ENCODE measurements at regions not wholly inside any gene's neighbourhood (a gene's known extent, or its start where the extent isn't known, plus 50 kb on each side); places are given as distances from the start of the nearest gene placed in this dataset.

- ChIA-PET POLR2A (no interaction called here), CTCF (no interaction called here)
- TF ChIP-seq FOXM1 (IDR thresholded peaks at IDR 0.05; ENCODE audit: borderline replicate concordance) (no peak), HDGF (IDR thresholded peaks at IDR 0.05; ENCODE audit: borderline replicate concordance) (no peak), TARDBP (IDR thresholded peaks at IDR 0.05) (no peak), SUZ12 (IDR thresholded peaks at IDR 0.05) (no peak), ARNT (IDR thresholded peaks at IDR 0.05) (no peak), NFRKB (IDR thresholded peaks at IDR 0.05) (no peak), ZNF384 (IDR thresholded peaks at IDR 0.05) (no peak), FOXK2 (IDR thresholded peaks at IDR 0.05) (no peak), FOXA1 (IDR thresholded peaks at IDR 0.05) (no peak), SP1 (IDR thresholded peaks at IDR 0.05) (no peak), CTBP1 (IDR thresholded peaks at IDR 0.05; ENCODE audit: borderline replicate concordance) (no peak), BHLHE40 (IDR thresholded peaks at IDR 0.05; ENCODE audit: borderline replicate concordance) (no peak), LEF1 (IDR thresholded peaks at IDR 0.05; ENCODE audit: borderline replicate concordance) (no peak), ELF4 (IDR thresholded peaks at IDR 0.05) (no peak), L3MBTL2 (conservative IDR thresholded peaks at IDR 0.05) (no peak)
- TF ChIP-seq, protein P1, sequence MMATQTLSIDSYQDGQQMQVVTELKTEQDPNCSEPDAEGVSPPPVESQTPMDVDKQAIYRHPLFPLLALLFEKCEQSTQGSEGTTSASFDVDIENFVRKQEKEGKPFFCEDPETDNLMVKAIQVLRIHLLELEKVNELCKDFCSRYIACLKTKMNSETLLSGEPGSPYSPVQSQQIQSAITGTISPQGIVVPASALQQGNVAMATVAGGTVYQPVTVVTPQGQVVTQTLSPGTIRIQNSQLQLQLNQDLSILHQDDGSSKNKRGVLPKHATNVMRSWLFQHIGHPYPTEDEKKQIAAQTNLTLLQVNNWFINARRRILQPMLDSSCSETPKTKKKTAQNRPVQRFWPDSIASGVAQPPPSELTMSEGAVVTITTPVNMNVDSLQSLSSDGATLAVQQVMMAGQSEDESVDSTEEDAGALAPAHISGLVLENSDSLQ (IDR thresholded peaks at IDR 0.05), result no peak
- no peak for DNase-seq (ENCODE audit: extremely low spot score)
Measured at GRCh38 chr18:41659438-41660130, 295.4 kb upstream of the PIK3C3 start.

GRCh38 chr18:41657189-41657588 lies 297.8 kb upstream of the PIK3C3 start:
- POLR2A ChIA-PET, result no interaction called here
- no peak for DNase-seq (ENCODE audit: extremely low spot score)

DNA sequence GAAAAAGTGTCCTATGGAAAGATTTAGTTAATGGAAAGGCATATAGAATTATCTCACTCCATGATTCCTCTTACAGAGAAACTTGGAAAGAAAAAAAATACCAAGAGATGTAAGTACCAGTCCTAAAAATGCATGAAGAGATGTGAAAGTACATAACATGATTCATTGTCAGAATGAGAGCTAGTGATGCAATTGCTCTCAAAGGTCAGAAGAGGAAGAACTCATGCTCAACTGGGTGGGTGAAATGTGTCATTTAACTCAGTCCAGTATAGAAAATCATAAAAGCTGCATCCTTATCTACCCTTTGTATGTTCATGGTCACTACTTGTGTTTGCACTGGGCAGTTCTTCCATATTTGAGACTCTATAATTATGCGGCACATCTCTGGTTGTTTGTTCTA lies 300.0 kb upstream of the PIK3C3 start:
- no peak for DNase-seq (ENCODE audit: extremely low spot score)
- ChIA-PET POLR2A (no interaction called here), CTCF (no interaction called here)
- TF ChIP-seq ARNT (IDR thresholded peaks at IDR 0.05), result no peak

More at GRCh38 chr18:41657189-41657588, 297.8 kb upstream of the PIK3C3 start:
- TF ChIP-seq BHLHE40 (IDR thresholded peaks at IDR 0.05; ENCODE audit: borderline replicate concordance) (no peak), LEF1 (IDR thresholded peaks at IDR 0.05; ENCODE audit: borderline replicate concordance) (no peak)
- CTCF ChIA-PET, result no interaction called here

DNA sequence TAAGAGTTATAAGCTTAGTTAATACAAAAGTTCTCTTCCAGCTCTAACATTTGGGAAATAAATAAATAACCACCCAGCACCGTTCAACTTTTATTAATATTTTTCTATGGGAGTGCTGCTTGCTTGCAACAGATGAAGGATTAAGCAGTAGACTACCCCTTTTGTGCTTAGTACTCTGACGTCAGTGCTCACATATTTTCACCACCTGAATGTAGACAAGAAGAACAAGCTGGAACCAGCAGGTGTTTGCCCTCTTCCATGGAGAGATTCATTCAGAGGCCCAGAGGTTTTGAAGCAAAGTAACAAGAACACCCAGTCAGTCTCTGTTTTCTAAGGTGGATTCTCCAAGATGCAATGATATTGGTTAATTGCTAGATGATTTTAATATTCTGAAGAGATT lies 307.1 kb upstream of the PIK3C3 start:
- POLR2A ChIA-PET, result no interaction called here
- TF ChIP-seq FOXK2 (IDR thresholded peaks at IDR 0.05) (no peak), SP1 (IDR thresholded peaks at IDR 0.05) (no peak), ARNT (IDR thresholded peaks at IDR 0.05) (no peak), L3MBTL2 (conservative IDR thresholded peaks at IDR 0.05) (no peak), SUZ12 (IDR thresholded peaks at IDR 0.05) (no peak)
- DNase-seq (ENCODE audit: extremely low spot score), result no peak
- CTCF ChIA-PET, result interaction anchor here (0.7 kb wide), 1 partner anchor 290 kb away, joined by 3 read pairs; no protein-coding TSS in a partner anchor

DNA sequence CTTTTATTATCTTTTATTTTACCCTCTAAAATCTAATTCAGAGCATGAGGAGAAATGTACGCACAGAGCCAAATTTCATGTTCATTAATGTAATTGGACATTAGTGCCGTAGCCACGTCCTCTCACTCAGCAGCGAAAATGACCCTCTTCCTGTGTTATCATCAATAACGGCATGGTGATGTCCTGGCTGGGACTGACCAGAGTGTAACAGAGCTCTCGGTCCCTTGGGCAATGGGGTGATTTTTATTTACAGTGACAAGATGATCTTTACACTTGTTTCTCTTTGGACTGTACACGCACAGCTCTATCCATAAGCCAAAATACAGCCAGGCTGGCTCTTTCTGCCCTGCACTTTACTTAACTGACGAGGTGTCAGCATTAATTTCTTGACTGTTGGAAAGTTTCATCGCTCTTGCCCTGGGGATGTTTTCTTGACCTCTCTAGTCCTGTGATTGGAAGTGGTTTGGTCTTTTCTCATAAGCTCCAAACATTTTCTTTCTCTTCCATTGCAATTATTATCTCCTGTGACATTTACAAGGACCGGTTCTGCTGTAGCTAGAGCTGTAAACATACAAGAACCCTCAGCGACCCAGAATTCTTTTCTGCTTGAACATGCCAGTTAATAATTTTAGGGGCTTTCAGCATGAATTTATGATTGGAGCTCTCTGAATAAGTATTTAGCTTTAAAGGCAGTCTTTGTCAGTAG lies 308.0 kb upstream of the PIK3C3 start:
- CTCF ChIA-PET, result no interaction called here
- TF ChIP-seq ELF4 (IDR thresholded peaks at IDR 0.05) (no peak), FOXM1 (IDR thresholded peaks at IDR 0.05; ENCODE audit: borderline replicate concordance) (no peak), ZNF384 (IDR thresholded peaks at IDR 0.05) (no peak), L3MBTL2 (conservative IDR thresholded peaks at IDR 0.05) (no peak), ARNT (IDR thresholded peaks at IDR 0.05) (no peak), HDGF (IDR thresholded peaks at IDR 0.05; ENCODE audit: borderline replicate concordance) (no peak), CTBP1 (IDR thresholded peaks at IDR 0.05; ENCODE audit: borderline replicate concordance) (no peak), TARDBP (IDR thresholded peaks at IDR 0.05) (no peak), SUZ12 (IDR thresholded peaks at IDR 0.05) (no peak), FOXK2 (IDR thresholded peaks at IDR 0.05) (no peak), BHLHE40 (IDR thresholded peaks at IDR 0.05; ENCODE audit: borderline replicate concordance) (no peak), NFRKB (IDR thresholded peaks at IDR 0.05) (no peak), LEF1 (IDR thresholded peaks at IDR 0.05; ENCODE audit: borderline replicate concordance) (no peak), FOXA1 (IDR thresholded peaks at IDR 0.05) (no peak), SP1 (IDR thresholded peaks at IDR 0.05) (no peak)
- TF ChIP-seq, protein P1 (IDR thresholded peaks at IDR 0.05), result no peak
- POLR2A ChIA-PET, result no interaction called here
- DNase-seq (ENCODE audit: extremely low spot score), result no peak

DNA sequence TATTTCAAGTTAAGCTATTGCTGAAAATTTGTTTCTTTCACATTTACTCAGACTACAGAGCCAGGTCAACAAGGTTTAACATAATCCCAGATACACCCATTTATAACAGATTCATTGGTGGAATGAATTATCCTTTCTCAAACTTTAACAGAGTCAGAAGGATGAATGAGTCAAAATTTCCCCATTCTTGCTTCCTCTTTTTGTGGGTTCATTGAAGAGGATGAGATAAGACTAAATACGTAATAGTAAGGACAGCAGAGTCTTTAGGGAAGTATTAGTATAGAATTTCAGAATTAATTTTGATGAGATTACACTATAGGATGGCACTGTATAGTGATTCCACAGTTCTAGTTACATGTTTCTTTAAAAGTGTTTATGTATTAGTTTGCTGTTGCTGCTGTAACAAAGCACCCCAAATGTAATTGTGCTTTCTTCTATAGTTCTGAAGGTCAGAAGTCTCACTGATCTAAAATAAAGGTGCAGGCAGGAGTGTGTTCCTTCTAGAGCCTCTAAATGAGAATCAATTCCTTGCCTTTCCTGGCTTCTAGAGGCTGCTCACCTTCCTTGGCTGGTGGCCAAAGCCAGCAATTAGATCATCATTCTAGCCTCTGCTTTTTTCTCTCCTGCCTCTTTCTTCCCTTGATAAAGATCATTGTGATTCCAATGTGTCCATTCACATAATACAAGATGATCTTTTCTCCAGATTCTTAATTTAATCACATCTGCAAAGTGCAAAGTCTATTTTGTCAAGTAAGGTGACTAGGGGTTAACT lies 309.3 kb upstream of the PIK3C3 start:
- DNase-seq (ENCODE audit: extremely low spot score), result no peak
- CTCF ChIA-PET, result no interaction called here
- POLR2A ChIA-PET, result no interaction called here
- no peak for TF ChIP-seq BHLHE40 (IDR thresholded peaks at IDR 0.05; ENCODE audit: borderline replicate concordance)
- no peak for TF ChIP-seq ARNT (IDR thresholded peaks at IDR 0.05)
- TF ChIP-seq SUZ12 (IDR thresholded peaks at IDR 0.05), result no peak

DNA sequence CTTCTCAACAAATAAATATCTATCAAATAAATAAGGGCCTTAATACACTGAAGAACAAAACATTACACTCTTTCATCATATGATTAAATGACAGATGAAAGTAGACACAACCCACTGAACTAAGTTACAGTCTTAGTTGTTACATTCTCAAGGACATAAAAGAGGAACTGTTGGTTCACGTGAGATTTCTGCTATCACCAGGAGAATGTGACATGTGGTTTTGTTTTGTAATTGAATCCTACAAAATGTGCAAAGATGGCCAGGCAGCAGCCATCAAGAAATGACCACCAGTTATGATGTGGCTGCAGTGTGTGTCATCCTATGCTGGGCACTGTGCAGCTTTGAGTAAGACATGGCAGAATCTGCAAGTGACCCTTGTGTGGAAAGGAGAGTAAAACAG lies 310.6 kb upstream of the PIK3C3 start:
- no peak for DNase-seq (ENCODE audit: extremely low spot score)
- TF ChIP-seq ARNT (IDR thresholded peaks at IDR 0.05), result no peak
- no peak for TF ChIP-seq HDGF (IDR thresholded peaks at IDR 0.05; ENCODE audit: borderline replicate concordance)
- no peak for TF ChIP-seq ZNF384 (IDR thresholded peaks at IDR 0.05)
- TF ChIP-seq NFRKB (IDR thresholded peaks at IDR 0.05), result no peak
- no peak for TF ChIP-seq L3MBTL2 (conservative IDR thresholded peaks at IDR 0.05)
- TF ChIP-seq, protein P1 (IDR thresholded peaks at IDR 0.05), result no peak
- no peak for TF ChIP-seq TARDBP (IDR thresholded peaks at IDR 0.05)
- no peak for TF ChIP-seq SUZ12 (IDR thresholded peaks at IDR 0.05)
- TF ChIP-seq CTBP1 (IDR thresholded peaks at IDR 0.05; ENCODE audit: borderline replicate concordance), result no peak
- POLR2A ChIA-PET, result interaction anchor here (0.8 kb wide), 1 partner anchor 13 kb away, joined by 3 read pairs; no protein-coding TSS in a partner anchor
- CTCF ChIA-PET, result no interaction called here

All from HEK293T (cell line).